IPS-NIHi7 (cell line): ENCODE measurements at regions not wholly inside any gene's neighbourhood (a gene's known extent, or its start where the extent isn't known, plus 50 kb on each side); places are given as distances from the start of the nearest gene placed in this dataset.
A peak's percentile ranks its signal among the peaks of the same experiment; 100 is the strongest.
"Not testable (repeated sequence)": the region's sequence is repeated elsewhere in the genome, so short reads cannot be mapped to it uniquely, and the experiment has no call there.

Source experiments
- DNase-seq: peaks from one replicate; pipeline ENCODE4 v3.0.0; 2012; ENCODE audit warnings: mixed read lengths; ENCODE audit errors: extremely low spot score

GRCh38 chr3:112736805-112737566, 96.0 kb upstream of the CCDC80 start:
- DNase-seq: no peak

DNA sequence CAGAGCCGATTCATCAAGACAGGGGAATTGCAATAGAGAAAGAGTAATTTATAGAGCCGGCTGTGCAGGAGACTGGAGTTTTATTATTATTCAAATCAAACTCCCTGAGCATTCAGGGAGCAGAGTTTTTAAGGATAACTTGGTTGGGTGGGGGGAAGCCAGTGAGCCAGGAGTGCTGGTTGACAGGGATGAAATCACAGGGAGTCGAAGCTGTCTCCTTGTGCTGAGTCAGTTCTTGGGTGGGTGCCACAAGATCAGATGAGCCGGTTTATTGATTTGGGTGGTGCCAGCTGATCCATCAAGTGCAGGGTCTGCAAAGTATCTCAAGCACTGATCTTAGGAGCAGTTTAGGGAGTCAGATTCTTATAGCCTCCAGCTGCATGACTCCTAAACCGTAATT, 95.4 kb upstream of the CCDC80 start:
- no peak for DNase-seq

GRCh38 chr3:112735926-112736325, 95.0 kb upstream of the CCDC80 start:
- no peak for DNase-seq

DNA sequence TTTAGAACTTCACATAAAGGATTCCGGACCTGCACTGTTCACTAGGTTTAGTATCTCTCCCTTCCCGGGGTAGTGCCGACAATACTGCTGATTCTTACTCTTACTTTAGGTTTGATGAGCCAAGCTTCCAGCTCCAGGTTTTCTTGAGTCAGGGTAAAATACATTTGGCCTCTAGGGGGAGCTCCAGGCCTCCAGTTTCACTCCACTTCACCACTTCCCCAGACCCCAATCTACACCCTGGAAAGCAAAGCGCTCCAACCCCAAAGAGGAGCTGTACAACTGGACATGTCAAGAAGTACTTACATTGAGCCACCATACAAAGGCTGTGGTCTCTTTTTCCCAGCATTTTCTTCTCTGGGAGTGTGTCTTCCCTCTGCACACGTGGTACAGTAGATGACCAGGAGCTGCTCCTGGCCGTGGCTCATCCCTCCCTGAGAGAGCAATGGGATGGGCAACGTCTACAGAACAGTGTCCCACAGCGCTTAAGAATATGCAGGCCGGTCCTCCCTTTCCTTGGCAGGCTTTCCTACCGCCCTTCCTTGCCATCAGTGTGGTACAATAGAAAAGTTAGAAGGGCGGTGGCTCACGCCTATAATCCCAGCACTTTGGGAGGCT, 93.9 kb upstream of the CCDC80 start:
- peak; percentile 75 for DNase-seq

- DNase-seq: no peak
Observed at GRCh38 chr3:112734171-112734570, 93.2 kb upstream of the CCDC80 start.

- no peak for DNase-seq
Observed at GRCh38 chr3:112730210-112730609, 89.3 kb upstream of the CCDC80 start.

DNA sequence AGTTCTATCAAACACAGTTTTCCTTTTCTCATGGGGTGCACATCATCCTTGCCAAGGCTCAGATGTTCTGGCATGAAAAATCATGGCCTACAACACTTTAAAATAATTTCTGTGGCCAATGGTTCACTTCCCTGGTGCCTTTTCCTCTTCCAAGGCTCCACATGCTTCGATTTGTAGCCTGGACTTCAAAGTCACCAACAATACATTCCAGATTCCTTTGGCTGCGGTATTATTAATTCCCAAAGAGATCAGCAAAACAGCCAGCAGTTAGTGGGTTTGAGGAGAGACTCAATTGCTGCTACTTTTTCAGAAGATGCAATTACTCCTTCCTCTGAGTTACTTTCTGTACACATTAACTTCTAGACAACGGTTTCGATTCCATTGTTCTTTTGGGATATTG, 80.3 kb upstream of the CCDC80 start:
- no peak for DNase-seq

DNA sequence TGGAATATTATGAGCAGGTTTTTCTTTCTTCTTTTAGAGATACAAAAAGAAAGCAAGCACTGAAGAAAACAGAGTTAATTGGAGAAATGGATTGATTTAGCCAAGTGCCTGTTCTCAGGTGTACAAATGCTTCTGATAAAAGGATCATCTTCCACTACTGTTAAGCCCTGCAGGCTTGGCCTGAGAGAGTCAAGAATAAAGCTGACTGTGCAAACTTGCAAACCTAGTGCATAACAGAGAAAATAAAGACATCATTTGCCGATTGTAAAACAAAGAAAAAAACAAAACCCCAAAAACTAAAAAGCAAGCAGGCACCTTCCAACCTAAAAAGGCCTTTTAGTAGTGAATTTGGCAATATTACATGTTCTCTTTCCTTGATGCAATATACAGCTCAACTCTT, 78.0 kb upstream of the CCDC80 start:
- no peak for DNase-seq

DNA sequence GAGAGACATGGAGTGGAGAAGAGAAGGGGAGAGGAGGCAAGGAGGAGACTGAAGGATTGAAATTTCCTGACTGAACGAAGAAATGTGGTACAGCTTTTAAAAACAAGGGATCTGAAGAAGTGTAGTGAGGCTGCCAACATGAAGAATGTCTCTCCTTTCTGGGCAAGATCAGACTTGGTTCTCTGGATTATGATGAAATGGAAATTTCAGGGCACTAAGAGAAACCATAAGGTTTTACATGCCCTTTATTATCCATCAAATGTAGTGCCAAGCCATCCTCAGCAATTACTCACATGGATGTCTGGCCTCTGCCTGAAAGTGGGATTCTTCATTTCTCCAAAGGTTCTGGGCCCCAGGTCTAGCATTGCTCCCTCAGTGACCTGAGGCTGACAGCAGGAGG, 77.6 kb upstream of the CCDC80 start:
- DNase-seq: no peak

- DNase-seq: no peak
Observed at GRCh38 chr3:112709911-112710310, 69.0 kb upstream of the CCDC80 start.

GRCh38 chr3:112699436-112699978, 58.6 kb upstream of the CCDC80 start:
- no peak for DNase-seq

DNA sequence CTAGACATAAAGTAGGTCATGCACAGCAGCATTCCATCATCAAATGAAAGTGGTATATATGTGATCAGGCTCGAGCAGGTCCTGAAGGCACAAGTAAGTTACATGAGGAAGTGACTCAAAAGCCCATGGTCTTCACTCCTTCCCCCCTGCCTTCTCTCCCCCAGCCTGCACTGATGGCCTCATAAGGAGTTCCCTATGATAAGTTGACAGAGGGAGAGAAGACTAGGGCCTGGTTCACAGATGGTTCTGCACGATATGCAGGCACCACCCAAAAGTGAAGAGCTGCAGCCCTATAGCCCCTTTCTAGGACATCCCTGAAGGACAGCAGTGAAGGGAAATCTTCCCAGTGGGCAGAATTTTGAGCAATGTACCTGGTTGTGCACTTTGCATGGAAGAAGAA, 57.5 kb upstream of the CCDC80 start:
- not testable (repeated sequence) for DNase-seq

DNA sequence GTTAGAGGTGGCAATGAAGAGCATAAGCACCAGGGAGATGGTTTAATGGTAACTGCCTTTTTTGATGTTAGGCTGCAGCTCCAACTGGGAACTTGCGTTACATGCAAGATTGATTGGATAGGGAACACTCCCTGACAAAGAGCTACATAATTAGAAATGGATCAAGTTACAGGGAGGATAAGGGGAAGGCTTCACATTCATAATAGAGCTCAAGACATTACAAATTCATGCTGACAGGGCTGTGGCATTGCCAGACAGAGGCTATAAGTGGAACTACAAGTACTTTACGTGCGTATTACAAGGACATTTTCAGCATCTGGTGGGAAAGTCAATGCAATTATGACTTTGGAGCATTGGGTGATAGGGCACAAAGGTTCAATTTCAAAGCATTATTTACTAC, 55.3 kb upstream of the CCDC80 start:
- DNase-seq: not testable (repeated sequence)

GRCh38 chr3:112695377-112696108, 54.6 kb upstream of the CCDC80 start:
- DNase-seq: not testable (repeated sequence)

GRCh38 chr3:112694906-112695305, 54.0 kb upstream of the CCDC80 start:
- not testable (repeated sequence) for DNase-seq

- no peak for DNase-seq
Observed at GRCh38 chr3:112693186-112693585, 52.2 kb upstream of the CCDC80 start.
